OCI-LY1 (cell line): ENCODE measurements at regions not wholly inside any gene's neighbourhood (a gene's known extent, or its start where the extent isn't known, plus 50 kb on each side); places are given as distances from the start of the nearest gene placed in this dataset.

Experiments
- H2AFZ ChIP-seq: fragments of 200-600 bp; sonication (generic), shearing (Covaris generic); 2 replicates; pipeline ENCODE4 v1.6.0; 2014; ENCODE audit warnings: antibody characterized with exemption, mild to moderate bottlenecking, low read length
- H3F3A ChIP-seq: fragments of 200-600 bp; sonication (generic), shearing (Covaris generic); 2 replicates; pipeline ENCODE4 v1.6.0; 2014; ENCODE audit warnings: mild to moderate bottlenecking, antibody characterized with exemption, low read length, moderate library complexity; ENCODE audit not compliant: insufficient read depth
- H3K27ac ChIP-seq: fragments of 200-600 bp; sonication (generic); 2 replicates; pipeline ENCODE4 v1.5.1; 2014; ENCODE audit warnings: low read length, mixed run types, mild to moderate bottlenecking, low read depth; ENCODE audit not compliant: poor library complexity, severe bottlenecking
- H3K27me3 ChIP-seq: fragments of 200-600 bp; sonication (generic); 2 replicates; pipeline ENCODE4 v1.6.0; 2014; ENCODE audit warnings: antibody characterized with exemption, mild to moderate bottlenecking, low read length, moderate library complexity; ENCODE audit not compliant: insufficient read depth
- H3K36me3 ChIP-seq: fragments of 200-600 bp; sonication (generic); 2 replicates; pipeline ENCODE4 v1.6.1; 2014; ENCODE audit warnings: mild to moderate bottlenecking, antibody characterized with exemption, low read length, moderate library complexity, mixed read lengths; ENCODE audit not compliant: insufficient read depth
- H3K4me1 ChIP-seq: fragments of 200-600 bp; sonication (generic); 2 replicates; pipeline ENCODE4 v1.5.1; 2014; ENCODE audit warnings: mild to moderate bottlenecking, low read length, moderate library complexity; ENCODE audit not compliant: insufficient read depth, severe bottlenecking
- H3K4me2 ChIP-seq: fragments of 200-600 bp; sonication (generic), shearing (Covaris generic); 2 replicates; pipeline ENCODE4 v1.6.1; 2014; ENCODE audit warnings: low read length
- H3K4me3 ChIP-seq: fragments of 200-600 bp; sonication (generic); 2 replicates; pipeline ENCODE4 v1.5.1; 2014; ENCODE audit warnings: low read length, low read depth, mild to moderate bottlenecking, mixed read lengths; ENCODE audit not compliant: poor library complexity, severe bottlenecking
- H3K79me2 ChIP-seq: fragments of 200-600 bp; shearing (Covaris generic); 2 replicates; pipeline ENCODE4 v1.6.1; 2016; ENCODE audit warnings: mixed run types, low read length, mixed read lengths; ENCODE audit not compliant: insufficient read depth
- H3K9ac ChIP-seq: fragments of 200-600 bp; sonication (generic), shearing (Covaris generic); 2 replicates; pipeline ENCODE4 v1.6.1; 2014; ENCODE audit warnings: mild to moderate bottlenecking, low read length, mixed read lengths
- H3K9me2 ChIP-seq: fragments of 200-600 bp; sonication (generic), shearing (Covaris generic); 2 replicates; pipeline ENCODE4 v1.6.1; 2014; ENCODE audit warnings: low read depth, mild to moderate bottlenecking, low read length, mixed read lengths
- H3K9me3 ChIP-seq: fragments of 200-600 bp; shearing (Covaris generic); 2 replicates; pipeline ENCODE4 v1.6.1; 2014; ENCODE audit warnings: low read length, mixed read lengths
- H4K20me1 ChIP-seq: fragments of 200-600 bp; sonication (generic), shearing (Covaris generic); 2 replicates; pipeline ENCODE4 v1.6.0; 2016; ENCODE audit warnings: mild to moderate bottlenecking, low read length; ENCODE audit not compliant: insufficient read depth
- CTCF ChIP-seq: fragments of 200-600 bp; sonication (generic), shearing (Covaris generic); IDR thresholded peaks from 2 replicates; pipeline ENCODE4 v1.5.1; 2017; ENCODE audit warnings: mild to moderate bottlenecking, antibody characterized with exemption, low read length, moderate library complexity, mixed read lengths
- EZH2 ChIP-seq: fragments of 200-600 bp; sonication (generic), shearing (Covaris generic); IDR thresholded peaks from 2 replicates; pipeline ENCODE4 v1.8.0; 2017; ENCODE audit warnings: borderline replicate concordance, mixed run types, mild to moderate bottlenecking, antibody characterized with exemption, low read length, moderate library complexity, mixed read lengths

- Histone ChIP-seq H3K4me3 (no peak overlapping the region), H3K27me3 (no peaks in the 10 kb centered on the region; the same call in 1 of the 2 replicates), H4K20me1 (no peaks in the 10 kb centered on the region), H3K9ac (no peak overlapping the region), H3F3A (no peaks in the 10 kb centered on the region), H3K79me2 (no peaks in the 10 kb centered on the region), H3K27ac (no peak overlapping the region), H3K9me2 (no peaks in the 10 kb centered on the region), H3K4me2 (no peak overlapping the region), H3K9me3 (no peaks in the 10 kb centered on the region), H2AFZ (no peak overlapping the region), H3K36me3 (no peaks in the 10 kb centered on the region), H3K4me1 (no peaks in the 10 kb centered on the region)
- TF ChIP-seq EZH2 = no peak
- TF ChIP-seq CTCF = no peak
These were observed 74.6 kb upstream of the CD93 start for GRCh38 chr20:23160536-23161243.

DNA sequence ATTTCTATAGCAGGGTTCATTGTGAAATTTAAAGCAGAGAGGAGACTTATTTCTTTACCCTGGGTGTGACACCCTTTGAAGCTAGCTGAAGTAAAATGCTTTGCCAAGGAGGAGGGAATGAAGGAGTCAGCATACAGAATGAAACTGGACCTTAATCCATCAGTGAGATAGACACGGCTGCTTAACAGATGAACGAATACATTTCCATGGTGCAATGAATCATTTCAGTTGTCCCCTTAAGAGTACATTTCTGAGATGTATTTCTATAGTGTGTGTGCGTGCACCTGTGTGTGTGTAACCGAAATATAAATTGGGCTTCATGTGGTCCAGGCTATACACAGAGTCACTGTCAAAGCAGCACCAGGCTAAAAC, 73.8 kb upstream of the CD93 start:
- Histone ChIP-seq H3K36me3 (no peaks in the 10 kb centered on the region), H3F3A (no peaks in the 10 kb centered on the region), H3K27me3 (no peaks in the 10 kb centered on the region; the same call in 1 of the 2 replicates), H3K4me2 (no peak overlapping the region), H3K4me3 (no peak overlapping the region), H3K4me1 (no peaks in the 10 kb centered on the region), H4K20me1 (no peaks in the 10 kb centered on the region), H2AFZ (no peak overlapping the region), H3K79me2 (no peaks in the 10 kb centered on the region), H3K9me2 (no peaks in the 10 kb centered on the region), H3K27ac (no peak overlapping the region), H3K9ac (no peak overlapping the region), H3K9me3 (no peaks in the 10 kb centered on the region)
- TF ChIP-seq CTCF (no peak), EZH2 (no peak)

- Histone ChIP-seq H3K4me2 (no peak overlapping the region), H3K9me2 (no peaks in the 10 kb centered on the region), H3K36me3 (no peaks in the 10 kb centered on the region), H3K27me3 (no peaks in the 10 kb centered on the region; the same call in 1 of the 2 replicates), H3K9ac (no peak overlapping the region), H3K27ac (no peak overlapping the region), H3K79me2 (no peaks in the 10 kb centered on the region), H3K9me3 (no peaks in the 10 kb centered on the region), H3K4me1 (no peaks in the 10 kb centered on the region), H2AFZ (no peak overlapping the region), H3K4me3 (no peak overlapping the region), H4K20me1 (no peaks in the 10 kb centered on the region), H3F3A (no peaks in the 10 kb centered on the region)
- TF ChIP-seq EZH2 = no peak
- TF ChIP-seq CTCF = no peak
These were observed 73.3 kb upstream of the CD93 start for GRCh38 chr20:23159256-23159946.
